ENCODE measurements at regions not wholly inside any gene's neighbourhood (a gene's known extent, or its start where the extent isn't known, plus 50 kb on each side); places are given as distances from the start of the nearest gene placed in this dataset.

DNA sequence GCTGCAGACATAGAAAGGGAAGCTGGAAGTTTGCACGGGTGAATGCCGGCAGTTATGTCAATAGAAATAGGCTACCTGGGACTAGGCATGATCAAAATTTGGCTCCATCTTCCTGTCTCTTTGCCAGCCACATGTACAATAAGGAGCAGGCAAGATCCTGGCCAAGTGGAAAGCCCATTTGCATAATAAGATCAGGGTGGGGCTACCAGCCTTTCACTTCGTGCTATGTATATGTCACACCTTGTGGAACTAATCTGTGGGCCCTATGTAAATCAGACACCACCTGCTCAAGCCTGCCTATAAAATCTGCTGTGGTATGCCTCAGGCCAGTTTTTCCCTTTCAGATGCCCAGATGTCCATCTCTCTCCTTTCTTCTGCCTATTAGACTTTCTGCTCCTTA, 79.3 kb upstream of the DRD2 start:
- no peak for DNase-seq (ENCODE audit: low read depth, low spot score)

DNA sequence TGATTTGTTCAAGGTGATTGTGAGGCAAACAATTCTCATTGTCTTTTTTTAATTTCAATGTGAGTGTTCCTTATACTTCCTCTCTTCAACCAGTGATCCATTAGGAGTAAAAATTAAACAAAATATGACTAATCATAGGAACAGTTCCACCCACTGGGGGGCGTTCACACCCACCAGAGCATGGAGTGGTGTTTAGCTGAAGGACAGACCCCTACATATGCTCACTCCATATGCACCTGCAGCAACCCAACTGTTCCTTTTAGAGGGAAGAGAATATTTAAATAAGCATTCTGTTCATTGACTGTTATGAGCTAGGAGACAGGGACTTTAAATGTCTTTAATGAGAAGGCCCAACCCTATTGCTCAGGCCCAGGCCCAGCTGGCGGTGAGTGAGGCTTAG, 78.7 kb upstream of the DRD2 start:
- no peak for DNase-seq (ENCODE audit: low read depth, low spot score)

DNA sequence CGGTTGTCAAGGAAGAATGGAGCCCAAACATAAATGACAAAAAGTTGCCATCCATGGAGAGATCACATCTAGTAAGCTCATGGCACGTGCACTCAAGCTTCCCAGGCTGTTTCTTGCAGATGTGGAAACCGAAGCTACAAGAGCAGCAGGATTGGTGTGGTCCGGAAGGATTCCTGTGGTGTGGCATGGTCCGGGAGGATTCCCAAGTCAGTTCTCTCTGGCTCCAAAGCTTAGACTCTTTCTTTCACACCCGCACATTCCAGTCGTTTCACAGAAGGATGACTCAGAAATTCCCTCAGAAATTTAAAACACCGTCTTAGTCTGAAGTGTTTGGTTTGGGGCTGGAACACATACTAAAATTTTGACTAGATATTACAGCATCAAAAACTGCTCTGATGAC, 78.0 kb upstream of the DRD2 start:
- DNase-seq (ENCODE audit: low read depth, low spot score): peak; percentile 92

DNA sequence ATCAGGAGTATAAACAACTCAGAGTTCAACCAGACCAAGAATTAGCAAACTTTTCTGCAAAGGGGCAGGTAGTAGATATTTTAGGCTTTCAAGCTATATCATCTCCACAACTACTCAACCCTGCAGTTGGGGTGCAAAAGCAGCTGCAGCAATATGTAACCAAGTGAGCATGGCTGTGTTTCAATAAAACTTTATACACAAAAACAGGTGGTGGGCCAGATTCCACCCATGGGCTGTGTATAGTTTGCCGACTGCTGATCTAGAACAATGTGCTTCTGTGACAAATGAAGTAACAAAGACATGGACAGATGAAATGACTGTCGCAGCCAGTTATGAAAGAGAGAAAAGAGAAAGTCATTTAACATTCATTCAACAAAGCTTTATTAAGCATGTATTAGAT, 77.1 kb upstream of the DRD2 start:
- no peak for DNase-seq (ENCODE audit: low read depth, low spot score)

DNA sequence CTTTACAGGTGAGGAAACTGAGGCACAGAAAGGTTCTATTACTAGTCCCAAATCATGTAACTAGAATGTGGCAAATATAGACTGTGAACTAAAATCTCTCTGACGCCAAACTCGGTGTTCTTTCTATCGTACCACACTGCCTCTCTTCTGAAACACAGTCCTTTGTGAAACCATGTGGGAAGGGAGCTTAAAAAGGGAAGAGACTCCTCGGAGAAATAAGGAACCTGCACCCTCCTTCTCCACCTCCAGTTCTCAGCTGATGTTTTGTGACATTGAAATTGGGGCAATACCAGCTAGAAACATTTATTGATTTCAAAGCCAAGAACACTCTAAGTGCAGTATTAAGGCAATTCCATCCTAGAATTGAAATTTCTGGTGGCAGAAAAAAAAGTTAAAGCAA, 76.4 kb upstream of the DRD2 start:
- DNase-seq (ENCODE audit: low read depth, low spot score): no peak

DNA sequence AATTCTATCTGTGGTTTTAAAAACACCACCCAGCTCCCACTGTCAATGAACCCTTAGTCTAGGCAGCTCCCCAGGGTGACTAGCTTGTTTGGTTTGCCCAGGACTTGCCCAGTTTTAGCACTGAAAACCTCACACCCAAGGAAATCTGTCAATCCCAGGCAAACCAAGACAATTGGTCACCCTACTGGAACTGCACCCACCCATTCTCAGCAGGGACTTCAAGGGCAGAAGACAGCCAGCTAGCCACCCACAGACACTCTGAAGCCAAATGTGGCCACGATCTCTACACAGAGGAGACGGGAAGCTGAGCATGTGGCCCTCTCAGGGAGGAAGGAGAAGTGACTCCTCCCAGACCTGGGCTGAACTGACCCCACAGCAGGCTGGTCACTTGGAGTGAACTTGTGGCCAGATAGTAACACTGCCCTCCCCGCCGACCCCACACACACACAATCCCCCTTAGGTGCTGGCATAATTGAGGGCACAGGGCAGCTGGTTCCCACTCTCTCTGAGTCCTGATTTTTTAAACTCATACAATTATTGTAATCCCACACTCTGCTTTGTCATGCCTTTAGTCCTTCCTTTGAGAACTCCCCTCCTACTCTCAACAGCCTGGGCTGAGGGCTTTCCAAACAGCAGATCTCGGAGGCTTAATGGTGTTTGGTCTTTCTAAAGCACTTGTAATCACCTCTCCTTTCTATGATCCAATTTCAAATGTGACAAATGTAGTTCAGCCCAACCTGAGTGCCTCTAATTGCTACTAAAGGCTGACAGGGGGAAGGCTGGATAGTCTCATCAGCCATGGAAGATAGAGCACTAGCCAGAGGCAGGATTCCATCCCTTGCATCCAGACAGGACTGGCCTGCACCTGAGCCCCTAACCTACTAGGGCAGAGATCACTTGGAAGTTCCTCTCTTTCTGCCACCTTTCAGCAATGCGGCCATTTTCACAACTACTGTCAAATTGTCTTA, 74.7 kb upstream of the DRD2 start:
- DNase-seq (ENCODE audit: low read depth, low spot score): no peak

DNA sequence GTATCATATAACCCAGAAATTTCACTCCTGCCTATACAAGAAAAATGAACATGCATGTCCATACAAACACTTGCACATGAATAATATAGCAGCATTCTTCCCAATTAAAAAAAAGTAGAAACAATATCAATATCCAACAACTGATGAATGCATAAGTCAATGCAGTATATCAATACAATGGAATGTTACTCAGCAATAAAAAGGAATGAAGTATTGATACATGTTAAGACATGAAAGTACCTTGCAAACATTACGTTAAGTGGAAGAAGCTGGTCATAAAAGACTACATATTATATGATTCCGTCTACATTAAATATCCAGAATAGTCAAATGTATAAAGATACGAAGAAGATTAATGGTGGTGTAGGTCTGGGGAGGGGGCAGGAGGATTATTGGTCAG, 73.9 kb upstream of the DRD2 start:
- DNase-seq (ENCODE audit: low read depth, low spot score): no peak

DNA sequence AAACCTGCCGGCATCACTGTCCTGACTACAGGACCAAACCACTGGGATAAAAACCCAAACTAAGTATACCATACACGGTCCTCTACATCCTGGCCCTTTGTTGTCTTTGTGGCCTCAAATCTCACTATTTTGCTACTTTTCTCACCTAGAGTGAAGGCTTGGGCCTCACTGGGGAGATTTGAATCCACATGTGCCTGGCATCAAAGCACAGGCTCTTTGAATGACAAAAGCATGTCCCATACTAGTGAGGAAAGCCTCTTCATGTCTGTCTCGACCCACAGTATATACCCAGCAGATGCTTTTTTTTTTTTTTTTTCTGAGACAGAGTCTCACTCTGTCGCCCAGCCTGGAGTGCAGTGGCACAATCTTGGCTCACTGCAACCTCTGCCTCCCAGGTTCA, 72.5 kb upstream of the DRD2 start:
- DNase-seq (ENCODE audit: low read depth, low spot score): no peak

DNA sequence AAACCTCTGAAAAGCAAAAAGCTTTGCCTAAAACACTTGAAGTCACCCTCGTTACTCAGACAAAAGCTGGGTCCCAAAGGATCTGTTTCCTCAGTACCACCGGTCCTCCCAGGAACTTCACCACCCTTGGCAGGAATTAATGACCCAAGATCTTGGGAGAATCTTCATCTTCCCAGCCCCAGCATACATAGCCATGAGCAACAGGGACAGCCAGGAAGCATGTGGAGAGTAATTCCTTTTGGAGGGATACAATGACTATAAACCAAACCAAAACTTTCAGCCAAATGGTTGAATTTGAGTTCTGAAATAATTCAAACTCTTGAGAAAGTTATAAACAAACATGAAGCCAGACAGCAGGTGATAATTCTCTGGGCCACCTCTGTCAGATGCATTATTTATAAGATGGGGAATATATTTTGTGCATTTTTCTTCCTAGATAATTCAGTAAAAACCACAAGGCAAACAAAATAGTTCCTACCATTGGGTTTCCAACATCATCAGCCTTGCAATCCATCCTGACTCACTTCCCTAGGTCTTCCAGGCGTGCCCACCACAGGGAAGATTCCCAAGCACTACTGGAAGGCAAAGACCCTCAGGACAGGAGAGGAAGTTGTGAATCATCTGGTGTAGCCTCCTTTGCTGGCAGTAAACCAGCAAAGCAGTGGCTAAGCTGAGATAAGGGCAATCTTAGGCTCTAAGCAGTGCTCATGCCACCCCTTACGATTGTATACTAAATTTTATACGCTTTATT, 71.7 kb upstream of the DRD2 start:
- DNase-seq (ENCODE audit: low read depth, low spot score): no peak

DNA sequence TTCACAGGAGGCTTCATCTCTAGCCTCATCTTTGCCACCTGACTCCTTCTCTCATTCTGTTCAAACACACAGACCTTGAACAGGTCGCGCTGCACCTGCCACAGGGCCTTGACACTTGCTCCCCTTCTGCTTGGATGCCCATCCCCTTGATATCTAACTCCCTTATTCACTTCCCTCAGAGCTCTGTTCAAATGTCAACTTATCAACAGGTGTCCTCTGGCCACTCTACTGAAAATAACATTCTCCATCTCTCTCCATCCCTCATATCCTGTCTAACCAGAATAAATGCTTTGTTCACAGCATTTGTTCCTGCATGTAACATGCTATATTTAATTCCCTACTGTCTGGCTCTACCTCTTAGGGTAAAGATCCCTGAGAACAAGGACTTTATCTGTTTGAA, 67.2 kb upstream of the DRD2 start:
- no peak for DNase-seq (ENCODE audit: low read depth, low spot score)

DNA sequence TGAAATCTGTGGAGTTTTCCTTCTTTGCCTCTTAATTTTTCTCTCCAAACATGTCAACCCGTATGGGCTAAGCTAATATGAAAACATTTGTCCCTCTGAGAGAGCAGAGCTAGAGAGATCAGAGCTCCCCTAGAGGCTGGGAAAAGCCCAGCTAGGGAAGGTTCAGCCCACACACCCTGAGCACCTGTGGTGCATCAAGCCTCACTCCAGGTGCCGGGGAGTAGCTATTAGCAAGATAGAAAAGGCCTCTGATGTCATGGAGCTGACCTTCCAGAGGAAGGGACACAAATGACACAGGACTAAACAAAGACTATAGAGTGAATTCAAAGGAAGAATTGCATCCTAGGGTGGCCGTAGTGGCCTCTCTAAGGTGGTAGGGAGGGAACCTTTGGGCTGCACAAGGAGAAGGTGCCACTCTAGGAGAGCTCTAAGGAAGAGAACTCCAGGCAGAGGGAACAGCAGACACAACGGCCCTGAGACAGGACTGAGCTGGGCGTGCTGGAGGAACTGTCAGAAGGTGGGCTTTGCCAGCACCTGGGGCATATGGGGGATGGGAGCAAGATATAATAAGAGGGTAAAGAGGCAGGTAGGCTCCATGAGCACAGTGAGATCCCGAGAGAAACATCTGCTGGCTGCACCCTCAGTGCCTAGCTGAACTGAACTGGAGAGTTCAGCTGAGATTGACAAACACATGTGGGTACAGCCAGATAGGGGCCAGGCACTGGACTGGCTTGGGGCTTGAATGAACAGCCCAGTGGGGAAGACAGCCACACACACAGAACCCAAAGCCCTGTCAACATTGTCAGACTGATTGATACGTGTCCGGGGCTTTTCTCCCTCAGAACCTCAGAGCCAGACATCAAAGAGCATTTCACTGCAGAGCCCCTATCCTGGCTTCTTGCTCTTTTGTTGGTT, 65.5 kb upstream of the DRD2 start:
- DNase-seq (ENCODE audit: low read depth, low spot score): peak; percentile 60

DNA sequence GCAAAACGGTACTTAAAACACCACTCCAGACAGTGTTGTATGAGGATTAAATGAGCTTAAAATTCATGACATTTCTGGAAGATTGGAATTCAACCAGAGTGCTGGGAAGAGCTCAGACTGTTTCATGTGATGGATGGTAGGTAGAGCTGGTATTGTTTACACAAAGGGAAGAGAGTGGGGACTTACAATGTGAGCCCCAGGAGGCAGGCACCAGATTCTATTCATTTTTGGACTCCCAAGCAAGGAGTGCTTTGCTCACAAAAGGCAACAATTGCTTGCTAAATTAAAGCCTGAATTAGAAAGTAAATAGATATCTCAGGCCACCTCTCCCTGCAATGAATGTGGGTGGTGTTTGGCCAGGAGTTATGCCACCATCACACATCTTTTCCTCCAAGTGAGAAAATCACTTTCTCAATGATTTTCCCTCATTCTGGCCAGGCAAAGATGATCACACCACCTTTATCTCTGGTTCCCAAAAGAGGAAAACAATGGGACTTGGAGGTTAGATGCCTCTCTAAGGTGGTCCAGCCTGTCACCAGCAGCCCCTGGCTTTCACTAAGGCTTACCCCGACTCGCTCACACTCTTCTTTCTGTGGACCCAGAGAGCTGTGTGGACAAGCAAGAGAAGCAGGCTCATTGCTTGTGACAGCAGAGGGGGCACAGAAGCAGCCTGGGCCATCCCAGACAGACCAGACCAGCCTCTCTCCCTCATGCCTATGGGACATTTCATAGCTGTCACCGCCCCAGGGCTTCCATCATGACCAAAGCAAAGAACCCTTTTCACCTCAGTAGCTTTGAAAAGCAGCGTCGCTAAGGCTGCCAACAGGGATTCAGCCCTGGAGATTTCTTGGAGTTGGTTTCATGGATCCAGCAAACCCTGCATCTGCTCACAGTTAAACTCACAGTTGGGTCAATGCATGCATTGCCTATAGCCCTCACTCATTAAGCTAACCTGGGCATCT, 63.5 kb upstream of the DRD2 start:
- DNase-seq (ENCODE audit: low read depth, low spot score): no peak

DNA sequence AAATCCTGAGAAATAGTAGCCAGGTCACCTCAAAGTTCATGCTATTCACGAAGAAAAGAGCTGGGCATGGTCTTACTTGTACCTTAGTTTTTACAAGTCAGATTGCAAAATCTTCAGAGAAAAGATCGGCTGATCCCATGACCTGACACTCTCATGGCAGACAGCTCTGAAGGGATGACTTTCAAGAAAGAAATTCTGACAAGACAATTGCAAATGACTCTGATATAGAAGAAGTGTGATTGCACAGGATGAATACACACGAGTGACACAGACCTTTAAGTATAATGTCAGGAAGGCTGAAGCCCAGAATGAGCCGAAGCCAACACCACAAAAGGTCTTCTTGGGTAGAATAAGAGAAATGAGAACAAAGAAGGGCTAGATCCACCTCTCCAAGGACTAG, 59.4 kb upstream of the DRD2 start:
- no peak for DNase-seq (ENCODE audit: low read depth, low spot score)

DNA sequence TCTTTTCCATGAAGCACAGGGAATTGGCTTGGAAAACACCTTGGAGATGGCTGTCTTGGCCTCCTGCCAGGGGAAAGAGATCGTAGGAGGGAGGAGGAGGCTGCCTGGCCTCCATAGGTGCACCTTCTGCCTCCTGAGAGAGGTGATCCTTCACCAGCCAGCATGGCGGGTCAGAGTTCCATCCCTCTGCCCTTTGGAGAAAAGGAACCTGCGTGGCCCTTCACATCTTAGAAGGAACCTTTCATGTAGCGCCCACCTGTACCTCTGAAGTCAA, 58.2 kb upstream of the DRD2 start:
- DNase-seq (ENCODE audit: low read depth, low spot score): no peak

DNA sequence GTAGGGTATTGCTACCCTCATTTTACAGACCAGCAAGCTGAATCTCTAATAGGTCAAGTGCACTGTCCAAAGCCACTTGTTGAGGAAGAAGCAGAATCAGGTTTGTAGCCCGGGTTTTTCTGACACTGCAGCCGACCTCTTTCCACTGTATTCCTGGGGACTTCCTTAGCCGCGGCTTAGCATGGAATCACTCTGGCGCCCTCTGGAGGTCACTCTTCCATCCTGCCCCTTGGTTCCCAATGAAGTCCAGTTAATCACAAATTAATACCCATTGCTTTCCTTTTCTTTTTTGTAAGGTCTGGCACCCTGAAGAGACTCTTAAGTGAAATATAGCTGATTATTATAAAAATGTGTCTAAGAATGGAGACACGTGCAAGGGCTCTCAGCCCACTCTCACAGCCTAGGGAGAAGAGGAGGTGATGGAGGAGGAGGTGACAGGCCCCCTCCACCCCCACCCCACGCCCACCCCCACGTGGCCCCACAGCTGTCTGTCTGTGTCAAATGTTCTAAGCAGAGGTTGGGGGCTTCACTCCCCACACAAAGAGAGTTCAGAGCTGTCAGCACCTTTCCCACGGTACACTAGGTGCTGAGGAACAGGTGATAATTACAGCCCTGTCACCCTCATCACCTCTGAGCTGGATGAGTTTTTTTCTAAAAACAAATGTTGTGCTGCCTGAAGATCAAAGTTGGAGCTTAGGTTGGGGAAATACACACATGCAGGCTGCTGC, 57.7 kb upstream of the DRD2 start:
- no peak for DNase-seq (ENCODE audit: low read depth, low spot score)

DNA sequence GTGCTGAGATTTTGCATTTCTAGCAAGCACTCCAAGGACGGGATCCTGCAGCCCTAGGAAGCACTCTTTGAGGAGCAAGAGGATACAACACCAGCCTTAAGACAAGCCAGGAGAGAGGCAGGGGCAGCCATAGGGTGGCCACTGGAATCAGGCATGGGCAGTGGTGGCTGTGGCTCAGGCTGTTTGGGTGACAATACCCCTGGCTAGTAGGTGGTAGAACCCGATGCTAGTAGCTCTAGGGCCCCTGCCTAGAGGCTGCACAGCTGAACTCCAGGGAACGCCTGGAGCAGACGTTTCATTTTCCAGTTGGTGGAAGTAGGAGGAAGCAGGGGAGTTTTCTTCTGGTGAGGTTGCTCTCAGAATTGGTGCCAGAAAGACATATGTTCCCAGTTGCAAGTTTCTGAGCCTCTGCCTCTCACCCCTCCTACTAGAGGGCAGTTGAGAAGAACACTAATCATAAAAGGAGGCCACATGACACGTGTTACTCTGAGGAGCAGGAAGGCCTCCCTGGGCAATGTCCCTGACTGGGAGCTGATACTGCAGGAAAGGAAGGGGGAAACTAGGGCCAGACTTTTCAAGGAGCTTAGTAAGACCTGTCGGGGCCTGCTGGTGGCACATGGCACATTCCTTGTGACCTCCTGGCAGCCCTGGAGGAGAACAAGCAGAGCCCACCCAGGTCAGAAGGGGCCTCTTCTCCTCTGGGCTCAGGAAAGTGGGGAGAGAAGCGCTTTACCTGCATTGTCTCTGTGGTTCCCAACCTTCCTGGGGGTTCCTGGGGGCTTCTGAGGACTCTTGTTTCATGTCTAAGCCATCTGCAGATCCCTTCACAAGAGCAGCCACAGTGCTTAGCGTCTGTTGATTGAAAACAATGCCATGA, 56.6 kb upstream of the DRD2 start:
- no peak for DNase-seq (ENCODE audit: low read depth, low spot score)

DNA sequence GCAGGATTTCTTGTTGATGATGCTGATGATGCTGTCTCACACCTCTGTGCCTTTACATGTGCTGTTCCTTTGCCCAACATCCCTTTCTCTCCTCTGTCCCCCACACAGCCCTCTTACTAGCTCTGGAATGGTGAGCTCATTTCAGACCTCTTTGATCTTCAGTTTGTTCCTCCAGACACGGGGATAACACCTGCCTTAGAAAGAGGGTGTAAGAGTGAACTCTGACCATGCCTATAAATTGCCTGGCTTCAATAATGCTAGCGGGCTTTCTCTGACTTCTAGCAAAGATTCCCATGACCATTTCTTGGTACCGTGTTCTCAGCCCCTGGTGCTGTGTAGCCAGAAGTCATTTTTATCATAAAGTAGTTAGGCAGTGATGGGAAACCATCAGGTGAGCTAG, 55.9 kb upstream of the DRD2 start:
- DNase-seq (ENCODE audit: low read depth, low spot score): no peak

DNA sequence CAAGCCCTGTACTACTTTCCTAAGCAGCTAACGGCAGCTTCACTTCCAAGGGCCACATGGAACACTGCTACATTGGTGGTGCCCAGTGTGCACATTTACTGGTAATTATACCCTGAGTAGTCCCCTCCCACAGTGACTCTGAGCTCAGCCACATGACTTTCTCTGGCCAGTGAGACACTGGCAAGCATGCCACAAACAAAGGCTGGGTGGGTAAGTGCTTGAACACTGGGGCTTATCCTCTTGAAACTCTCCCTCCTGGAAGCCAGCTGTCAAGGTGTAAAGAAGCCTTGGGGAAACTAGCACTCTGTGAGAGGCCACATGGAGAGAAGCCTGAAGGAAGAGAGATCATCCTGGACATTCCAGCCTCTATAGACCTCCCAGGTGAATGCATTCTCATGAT, 54.4 kb upstream of the DRD2 start:
- DNase-seq (ENCODE audit: low read depth, low spot score): no peak

DNA sequence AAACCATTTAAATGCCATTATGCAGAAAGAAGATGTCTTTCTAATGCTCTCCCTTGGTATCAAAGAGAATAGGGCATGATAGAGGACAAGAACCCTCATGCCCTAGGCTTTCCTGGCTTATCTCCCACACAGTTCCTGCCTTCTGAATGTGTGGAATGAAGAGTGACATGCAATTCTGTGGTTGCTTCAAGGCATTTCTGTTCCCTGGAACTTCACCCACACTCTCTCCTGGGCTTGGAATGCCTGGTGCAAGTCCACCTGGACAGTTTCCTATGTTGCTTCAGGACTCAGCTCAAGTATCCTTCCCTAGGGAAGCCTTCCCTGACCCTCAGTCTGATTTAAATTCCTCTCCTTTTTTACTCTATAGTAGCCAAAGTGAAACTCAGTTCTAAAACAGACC, 53.8 kb upstream of the DRD2 start:
- no peak for DNase-seq (ENCODE audit: low read depth, low spot score)
